H9 (cell line): ENCODE measurements at regions not wholly inside any gene's neighbourhood (a gene's known extent, or its start where the extent isn't known, plus 50 kb on each side); places are given as distances from the start of the nearest gene placed in this dataset.

Source experiments
- DNase-seq: peaks from one replicate; pipeline ENCODE4 v3.0.0-alpha.2; 2017
- H2AFZ ChIP-seq: one replicate; pipeline ENCODE4 v1.6.1; 2013; ENCODE audit warnings: mild to moderate bottlenecking, low read length, control low read depth, moderate library complexity
- H2AK5ac ChIP-seq: 2 replicates; pipeline ENCODE4 v1.6.1; 2013; ENCODE audit warnings: low read length, control low read depth, mixed read lengths; ENCODE audit not compliant: insufficient read length
- H2BK120ac ChIP-seq: one replicate; pipeline ENCODE4 v1.6.1; 2013; ENCODE audit warnings: low read depth, mild to moderate bottlenecking, low read length, control low read depth, inconsistent platforms; ENCODE audit not compliant: poor library complexity, severe bottlenecking
- H2BK12ac ChIP-seq: 2 replicates; pipeline ENCODE4 v1.6.1; 2013; ENCODE audit warnings: low read length, control low read depth, mixed read lengths, low read depth; ENCODE audit not compliant: insufficient read length
- H2BK15ac ChIP-seq: 2 replicates; pipeline ENCODE4 v1.6.1; 2013; ENCODE audit warnings: low read depth, low read length, control low read depth
- H2BK20ac ChIP-seq: one replicate; pipeline ENCODE4 v1.6.1; 2013; ENCODE audit warnings: low read depth, mild to moderate bottlenecking, low read length, control low read depth, inconsistent platforms; ENCODE audit not compliant: poor library complexity, severe bottlenecking
- H2BK5ac ChIP-seq: 2 replicates; pipeline ENCODE4 v1.6.1; 2013; ENCODE audit warnings: low read length, control low read depth, mixed read lengths; ENCODE audit not compliant: insufficient read length
- H3K14ac ChIP-seq: 2 replicates; pipeline ENCODE4 v1.6.1; 2013; ENCODE audit warnings: low read length, control low read depth; ENCODE audit not compliant: insufficient read depth
- H3K18ac ChIP-seq: 2 replicates; pipeline ENCODE4 v1.6.1; 2013; ENCODE audit warnings: low read depth, mild to moderate bottlenecking, mixed read lengths, low read length, control low read depth; ENCODE audit not compliant: insufficient read length
- H3K23ac ChIP-seq: 2 replicates; pipeline ENCODE4 v1.6.1; 2013; ENCODE audit warnings: low read length, control low read depth, mixed read lengths, low read depth; ENCODE audit not compliant: insufficient read length
- H3K23me2 ChIP-seq: 2 replicates; pipeline ENCODE4 v1.6.1; 2013; ENCODE audit warnings: low read depth, mild to moderate bottlenecking, mixed read lengths, low read length, control low read depth; ENCODE audit not compliant: insufficient read length, poor library complexity, severe bottlenecking
- H3K27ac ChIP-seq: 2 replicates; pipeline ENCODE4 v1.5.1; 2013; ENCODE audit warnings: low read length, control low read depth, mixed read lengths, low read depth; ENCODE audit not compliant: insufficient read length
- H3K27me3 ChIP-seq: 2 replicates; pipeline ENCODE4 v1.6.1; 2013; ENCODE audit warnings: low read length, control low read depth, inconsistent platforms; ENCODE audit not compliant: insufficient read depth
- H3K4ac ChIP-seq: 2 replicates; pipeline ENCODE4 v1.6.1; 2013; ENCODE audit warnings: low read depth, mild to moderate bottlenecking, control low read depth, inconsistent platforms, low read length, moderate library complexity
- H3K4me1 ChIP-seq: 2 replicates; pipeline ENCODE4 v1.6.1; 2013; ENCODE audit warnings: low read length, control low read depth, inconsistent platforms; ENCODE audit not compliant: insufficient read depth
- H3K4me2 ChIP-seq: 2 replicates; pipeline ENCODE4 v1.6.1; 2013; ENCODE audit warnings: low read length, control low read depth, mixed read lengths; ENCODE audit not compliant: insufficient read length, insufficient read depth
- H3K56ac ChIP-seq: 2 replicates; pipeline ENCODE4 v1.6.1; 2013; ENCODE audit warnings: low read depth, mild to moderate bottlenecking, mixed read lengths, low read length, control low read depth; ENCODE audit not compliant: insufficient read length
- H3K79me1 ChIP-seq: 2 replicates; pipeline ENCODE4 v1.6.1; 2013; ENCODE audit warnings: low read depth, mild to moderate bottlenecking, moderate library complexity, low read length, control low read depth, inconsistent platforms; ENCODE audit not compliant: insufficient read depth, poor library complexity, severe bottlenecking
- H3K79me2 ChIP-seq: 2 replicates; pipeline ENCODE4 v1.6.1; 2013; ENCODE audit warnings: low read length, control low read depth, inconsistent platforms; ENCODE audit not compliant: insufficient read depth
- H3K9ac ChIP-seq: 2 replicates; pipeline ENCODE4 v1.6.1; 2013; ENCODE audit warnings: low read length, control low read depth, mixed read lengths; ENCODE audit not compliant: insufficient read length; ENCODE audit errors: extremely low read depth
- H3K9me3 ChIP-seq: one replicate; pipeline ENCODE4 v1.6.1; 2013; ENCODE audit warnings: low read depth, low read length, inconsistent platforms; ENCODE audit not compliant: control insufficient read depth
- H3T11ph ChIP-seq: one replicate; pipeline ENCODE4 v1.6.1; 2013; ENCODE audit warnings: mild to moderate bottlenecking, low read length, control low read depth, inconsistent platforms
- H4K20me1 ChIP-seq: one replicate; pipeline ENCODE4 v1.6.1; 2013; ENCODE audit not compliant: control insufficient read depth, insufficient read length, insufficient read depth
- H4K5ac ChIP-seq: 2 replicates; pipeline ENCODE4 v1.6.1; 2013; ENCODE audit warnings: low read depth, mild to moderate bottlenecking, mixed read lengths, low read length, control low read depth; ENCODE audit not compliant: insufficient read length
- H4K8ac ChIP-seq: replicated peaks from 2 replicates; pipeline ENCODE4 v1.6.1; 2013; ENCODE audit warnings: low read length, control low read depth, mixed read lengths, low read depth; ENCODE audit not compliant: insufficient read length
- H4K91ac ChIP-seq: 2 replicates; pipeline ENCODE4 v1.6.1; 2013; ENCODE audit warnings: low read depth, mild to moderate bottlenecking, moderate library complexity, mixed read lengths, low read length, control low read depth; ENCODE audit not compliant: insufficient read length
- H3K27ac Mint-ChIP-seq, 3 experiments: 2 replicates in 2 of 3; 3 replicates in 1 of 3; pipeline ENCODE4 v1.8.0; 2020 to 2021; ENCODE audit warnings: mixed read lengths in 3 of 3, mild to moderate bottlenecking in 1 of 3, moderate library complexity in 1 of 3
- H3K27me3 Mint-ChIP-seq: 2 replicates; pipeline ENCODE4 v1.8.0; 2021; ENCODE audit warnings: low read depth, mild to moderate bottlenecking, moderate library complexity, mixed read lengths
- H3K36me3 Mint-ChIP-seq, 3 experiments: 2 replicates in 2 of 3; 3 replicates in 1 of 3; pipeline ENCODE4 v1.8.0; 2020 to 2021; ENCODE audit warnings: low read depth in 3 of 3, mixed read lengths in 3 of 3; ENCODE audit not compliant: insufficient read depth in 1 of 3
- H3K4me1 Mint-ChIP-seq, 2 experiments: 2 replicates each; pipeline ENCODE4 v1.8.0; 2020; ENCODE audit warnings: mixed read lengths in 2 of 2
- H3K4me3 Mint-ChIP-seq, 2 experiments: 2 replicates in 1 of 2; 3 replicates in 1 of 2; pipeline ENCODE4 v1.8.0; 2020 to 2021; ENCODE audit warnings: mild to moderate bottlenecking in 2 of 2, mixed read lengths in 2 of 2, moderate library complexity in 1 of 2
- H3K9me3 Mint-ChIP-seq, 2 experiments: 2 replicates in 1 of 2; 3 replicates in 1 of 2; pipeline ENCODE4 v1.8.0; 2020; ENCODE audit warnings: mild to moderate bottlenecking in 2 of 2, mixed read lengths in 2 of 2, moderate library complexity in 1 of 2
- WGBS: extraction: QIAGEN DNeasy Blood & Tissue Kit; methylation state at CpG from one replicate; pipeline ENCODE4 v1.1.7; 2013; ENCODE audit warnings: missing lambda C conversion rate, low lambda C conversion rate, mixed read lengths; ENCODE audit not compliant: insufficient read length; ENCODE audit errors: extremely low coverage; 5-methylcytosine and 5-hydroxymethylcytosine counted together
- TF ChIP-seq, protein P1 (sequence below): fragments of 200-600 bp; sonication (generic); conservative IDR thresholded peaks from 3 replicates; pipeline ENCODE4 v1.8.0; 2021; ENCODE audit warnings: antibody characterized with exemption, mild to moderate bottlenecking

GRCh38 chr17:72363089-72363610 lies 242.3 kb downstream of the SOX9 start:
- Histone ChIP-seq H4K8ac (no peak overlapping the region), H2BK15ac (no peak overlapping the region), H3K23me2 (no peaks in the 10 kb centered on the region), H3K9me3 (no peaks in the 10 kb centered on the region), H2BK5ac (no peak overlapping the region), H3T11ph (no peak overlapping the region), H3K4ac (no peak overlapping the region), H2BK12ac (no peak overlapping the region), H3K27me3 (no peaks in the 10 kb centered on the region), H4K20me1 (no peaks in the 10 kb centered on the region), H4K5ac (no peak overlapping the region), H4K91ac (no peak overlapping the region), H3K4me2 (no peak overlapping the region), H3K79me1 (no peaks in the 10 kb centered on the region), H3K56ac (no peak overlapping the region), H3K23ac (no peak overlapping the region), H3K79me2 (no peaks in the 10 kb centered on the region), H2BK20ac (no peak overlapping the region), H2BK120ac (no peak overlapping the region), H3K18ac (no peak overlapping the region), H3K9ac (no peak overlapping the region), H3K4me1 (no peaks in the 10 kb centered on the region), H2AFZ (no peak overlapping the region), H2AK5ac (no peak overlapping the region), H3K14ac (no peak overlapping the region), H3K27ac (no peak overlapping the region)
- no peaks in the 10 kb centered on the region; a peak in 3 of 5 replicates for H3K9me3 Mint-ChIP-seq
- H3K4me3 Mint-ChIP-seq = no peak overlapping the region
- WGBS = no CpG with 5 or more reads among the region's 6 CpGs
- TF ChIP-seq, protein P1, sequence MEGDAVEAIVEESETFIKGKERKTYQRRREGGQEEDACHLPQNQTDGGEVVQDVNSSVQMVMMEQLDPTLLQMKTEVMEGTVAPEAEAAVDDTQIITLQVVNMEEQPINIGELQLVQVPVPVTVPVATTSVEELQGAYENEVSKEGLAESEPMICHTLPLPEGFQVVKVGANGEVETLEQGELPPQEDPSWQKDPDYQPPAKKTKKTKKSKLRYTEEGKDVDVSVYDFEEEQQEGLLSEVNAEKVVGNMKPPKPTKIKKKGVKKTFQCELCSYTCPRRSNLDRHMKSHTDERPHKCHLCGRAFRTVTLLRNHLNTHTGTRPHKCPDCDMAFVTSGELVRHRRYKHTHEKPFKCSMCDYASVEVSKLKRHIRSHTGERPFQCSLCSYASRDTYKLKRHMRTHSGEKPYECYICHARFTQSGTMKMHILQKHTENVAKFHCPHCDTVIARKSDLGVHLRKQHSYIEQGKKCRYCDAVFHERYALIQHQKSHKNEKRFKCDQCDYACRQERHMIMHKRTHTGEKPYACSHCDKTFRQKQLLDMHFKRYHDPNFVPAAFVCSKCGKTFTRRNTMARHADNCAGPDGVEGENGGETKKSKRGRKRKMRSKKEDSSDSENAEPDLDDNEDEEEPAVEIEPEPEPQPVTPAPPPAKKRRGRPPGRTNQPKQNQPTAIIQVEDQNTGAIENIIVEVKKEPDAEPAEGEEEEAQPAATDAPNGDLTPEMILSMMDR = no peak
- peaks cover 3 to 4% of the 10 kb centered on the region in 2 experiments; a peak in 3 of 4 replicates for H3K4me1 Mint-ChIP-seq
- H3K27ac Mint-ChIP-seq = no peak overlapping the region
- no peaks in the 10 kb centered on the region for H3K36me3 Mint-ChIP-seq
- no peak for DNase-seq
- peaks cover 9% of the 10 kb centered on the region for H3K27me3 Mint-ChIP-seq
